Esophagus squamous epithelium (tissue), 5 donors: ENCODE measurements at regions not wholly inside any gene's neighbourhood (a gene's known extent, or its start where the extent isn't known, plus 50 kb on each side); places are given as distances from the start of the nearest gene placed in this dataset.

Experiments
- DNase-seq: peaks from one replicate; lab custom pipeline; 2025; lab: John Stamatoyannopoulos, UW
- H3K27ac ChIP-seq, 4 donors: fragments of 200-600 bp; sonication (generic); one replicate each; pipeline ENCODE4 v1.5.1; 2016 to 2019; ENCODE audit warnings: mild to moderate bottlenecking in 1 of 4
- H3K27me3 ChIP-seq, 4 donors: fragments of 200-600 bp; sonication (generic); 1 replicate in 3 of 4; 2 replicates in 1 of 4; pipeline versions ENCODE4 v1.5.1 to v1.6.0; 2017 to 2021; ENCODE audit warnings: antibody characterized with exemption in 1 of 4
- H3K36me3 ChIP-seq, 3 donors: fragments of 200-600 bp; sonication (generic); one replicate each; pipeline ENCODE4 v1.5.1; 2016 to 2019
- H3K4me1 ChIP-seq, 3 donors: fragments of 200-600 bp; sonication (generic); one replicate each; pipeline ENCODE4 v1.5.1; 2017 to 2019
- H3K4me3 ChIP-seq, 4 donors: fragments of 200-600 bp; sonication (generic); 1 replicate in 3 of 4; 2 replicates in 1 of 4; pipeline ENCODE4 v1.5.1; 2016 to 2019; ENCODE audit warnings: mild to moderate bottlenecking in 2 of 4, moderate library complexity in 1 of 4
- H3K9me3 ChIP-seq, 3 donors: fragments of 200-600 bp; sonication (generic); one replicate each; pipeline ENCODE4 v1.5.1; 2016 to 2019
- CTCF ChIP-seq, 6 experiments: fragments of 450-650 bp in 4 of 6; fragments of 200-600 bp in 2 of 6; sonication (generic) in 2 of 6; IDR thresholded peaks; one replicate each; pipeline ENCODE4 v1.5.1; 2016 to 2019; ENCODE audit warnings: antibody characterized with exemption in 6 of 6, mild to moderate bottlenecking in 4 of 6, moderate library complexity in 4 of 6
- POLR2A ChIP-seq, 4 donors: fragments of 450-650 bp; IDR thresholded peaks; one replicate each; pipeline ENCODE4 v1.6.1; 2017; ENCODE audit warnings: antibody characterized with exemption in 4 of 4, mild to moderate bottlenecking in 4 of 4, moderate library complexity in 3 of 4
- WGBS, 2 donors: methylation state at CpG; one replicate each; pipeline ENCODE4 v1.1.5; 2018; 5-methylcytosine and 5-hydroxymethylcytosine counted together
- intact Hi-C: fragments of 100-400 bp; cut with DNase I; formaldehyde crosslinking; loops from one replicate; pipeline ENCODE4 v1.15.0; 2022
- donor health status: DM: yes; HTN: yes; CAD: no.

- H3K9me3 ChIP-seq: no peaks in the 10 kb centered on the region
- H3K4me1 ChIP-seq: peaks cover 0 to 50% (median 4%) of the 10 kb centered on the region in 3 donors
- DNase-seq: no peak
- no peak for TF ChIP-seq CTCF (IDR thresholded peaks at IDR 0.05)
- TF ChIP-seq POLR2A (IDR thresholded peaks at IDR 0.05): no peak
- no peaks in the 10 kb centered on the region for H3K36me3 ChIP-seq
- no peak overlapping the region for H3K4me3 ChIP-seq
- H3K27ac ChIP-seq: no peak overlapping the region
- no peaks in the 10 kb centered on the region for H3K27me3 ChIP-seq
- intact Hi-C loops: no loop called here
- WGBS, 2 donors: 55 to 72% methylated on average over 7 of the region's 7 CpGs
Observed at GRCh38 chr4:11602606-11603340, 174.1 kb upstream of the HS3ST1 start.

GRCh38 chr4:11599064-11599463 lies 170.4 kb upstream of the HS3ST1 start:
- intact Hi-C loops: no loop called here
- DNase-seq: no peak
- H3K4me1 ChIP-seq: peaks cover 0 to 33% (median 4%) of the 10 kb centered on the region in 3 donors
- no peak for TF ChIP-seq CTCF (IDR thresholded peaks at IDR 0.05)
- TF ChIP-seq POLR2A (IDR thresholded peaks at IDR 0.05): no peak
- no peaks in the 10 kb centered on the region for H3K9me3 ChIP-seq
- H3K27me3 ChIP-seq: no peaks in the 10 kb centered on the region
- H3K36me3 ChIP-seq: no peaks in the 10 kb centered on the region
- no peak overlapping the region for H3K4me3 ChIP-seq
- peak overlapping the region in 2 of 4 donors; percentile 25 to 26 for H3K27ac ChIP-seq
- 0 to 88% methylated on average over 1 of the region's 1 CpG for WGBS, 2 donors

- H3K36me3 ChIP-seq: no peaks in the 10 kb centered on the region
- H3K4me1 ChIP-seq: peaks cover 0 to 29% (median 4%) of the 10 kb centered on the region in 3 donors
- no peaks in the 10 kb centered on the region for H3K9me3 ChIP-seq
- DNase-seq: no peak
- TF ChIP-seq CTCF (IDR thresholded peaks at IDR 0.05): no peak
- TF ChIP-seq POLR2A (IDR thresholded peaks at IDR 0.05): no peak
- 47 to 89% methylated on average over 3 to 4 of the region's 4 CpGs for WGBS, 2 donors
- no peak overlapping the region for H3K27ac ChIP-seq
- no peaks in the 10 kb centered on the region for H3K27me3 ChIP-seq
- H3K4me3 ChIP-seq: no peak overlapping the region
- intact Hi-C loops: no loop called here
Observed at GRCh38 chr4:11598591-11598990, 169.9 kb upstream of the HS3ST1 start.

GRCh38 chr4:11597506-11597905 lies 168.8 kb upstream of the HS3ST1 start:
- intact Hi-C loops: no loop called here
- 42 to 48% methylated on average over 4 of the region's 4 CpGs for WGBS, 2 donors
- Histone ChIP-seq H3K36me3 (no peaks in the 10 kb centered on the region), H3K4me3 (no peak overlapping the region), H3K4me1 (peaks cover 0 to 26% (median 4%) of the 10 kb centered on the region in 3 donors), H3K9me3 (no peaks in the 10 kb centered on the region), H3K27me3 (no peaks in the 10 kb centered on the region), H3K27ac (peak overlapping the region in 3 of 4 donors; percentile 30 to 63 (median 38))
- TF ChIP-seq POLR2A (IDR thresholded peaks at IDR 0.05) (no peak), CTCF (IDR thresholded peaks at IDR 0.05) (no peak)
- no peak for DNase-seq

GRCh38 chr4:11596989-11597388 lies 168.3 kb upstream of the HS3ST1 start:
- intact Hi-C loops: no loop called here
- Histone ChIP-seq H3K4me3 (no peak overlapping the region), H3K27ac (peak overlapping the region in 3 of 4 donors; percentile 24 to 63 (median 38)), H3K9me3 (no peaks in the 10 kb centered on the region), H3K4me1 (peaks cover 0 to 26% (median 4%) of the 10 kb centered on the region in 3 donors), H3K27me3 (no peaks in the 10 kb centered on the region), H3K36me3 (no peaks in the 10 kb centered on the region)
- WGBS, 2 donors: 59 to 69% methylated on average over 2 of the region's 2 CpGs
- DNase-seq: no peak
- TF ChIP-seq POLR2A (IDR thresholded peaks at IDR 0.05) (no peak), CTCF (IDR thresholded peaks at IDR 0.05) (no peak)
